ENCODE measurements at regions not wholly inside any gene's neighbourhood (a gene's known extent, or its start where the extent isn't known, plus 50 kb on each side); places are given as distances from the start of the nearest gene placed in this dataset.

DNA sequence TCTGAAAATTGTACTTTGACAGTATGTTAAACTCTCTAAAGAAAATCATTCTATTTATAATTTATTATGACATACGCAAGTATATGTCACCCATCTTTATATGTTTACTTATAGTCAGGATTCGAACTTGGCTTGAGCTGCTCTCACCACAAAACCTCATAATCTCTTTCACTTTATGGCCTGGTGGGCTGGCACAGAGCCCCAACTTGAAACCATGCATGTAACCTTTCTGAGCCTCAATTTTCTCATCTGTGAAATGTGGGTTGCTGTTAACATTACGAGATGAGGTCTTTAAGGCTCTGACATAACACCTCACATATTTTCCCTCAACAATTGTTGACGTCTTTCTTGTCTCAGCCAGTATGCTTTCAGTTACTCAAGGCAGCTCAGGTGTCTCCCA lies 69.4 kb upstream of the PFN2 start:
- Histone ChIP-seq H3K4me1 (peaks cover 0 to 5% (median 0%) of the 10 kb centered on the region in 9 donors), H3K4me3 (no peak overlapping the region), H3K9me3 (peaks cover 0 to 29% (median 19%) of the 10 kb centered on the region in 11 donors), H3K27me3 (no peaks in the 10 kb centered on the region), H3K36me3 (no peaks in the 10 kb centered on the region), H3K27ac (no peak overlapping the region)
- 84 to 86% methylated on average over 4 of the region's 4 CpGs for WGBS, 2 donors
- ATAC-seq, result no peak
- intact Hi-C loops (cut with DNase I), result no loop called here
- no peak for DNase-seq
- TF ChIP-seq, protein P1, sequence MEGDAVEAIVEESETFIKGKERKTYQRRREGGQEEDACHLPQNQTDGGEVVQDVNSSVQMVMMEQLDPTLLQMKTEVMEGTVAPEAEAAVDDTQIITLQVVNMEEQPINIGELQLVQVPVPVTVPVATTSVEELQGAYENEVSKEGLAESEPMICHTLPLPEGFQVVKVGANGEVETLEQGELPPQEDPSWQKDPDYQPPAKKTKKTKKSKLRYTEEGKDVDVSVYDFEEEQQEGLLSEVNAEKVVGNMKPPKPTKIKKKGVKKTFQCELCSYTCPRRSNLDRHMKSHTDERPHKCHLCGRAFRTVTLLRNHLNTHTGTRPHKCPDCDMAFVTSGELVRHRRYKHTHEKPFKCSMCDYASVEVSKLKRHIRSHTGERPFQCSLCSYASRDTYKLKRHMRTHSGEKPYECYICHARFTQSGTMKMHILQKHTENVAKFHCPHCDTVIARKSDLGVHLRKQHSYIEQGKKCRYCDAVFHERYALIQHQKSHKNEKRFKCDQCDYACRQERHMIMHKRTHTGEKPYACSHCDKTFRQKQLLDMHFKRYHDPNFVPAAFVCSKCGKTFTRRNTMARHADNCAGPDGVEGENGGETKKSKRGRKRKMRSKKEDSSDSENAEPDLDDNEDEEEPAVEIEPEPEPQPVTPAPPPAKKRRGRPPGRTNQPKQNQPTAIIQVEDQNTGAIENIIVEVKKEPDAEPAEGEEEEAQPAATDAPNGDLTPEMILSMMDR (IDR thresholded peaks at IDR 0.05), result no peak

DNA sequence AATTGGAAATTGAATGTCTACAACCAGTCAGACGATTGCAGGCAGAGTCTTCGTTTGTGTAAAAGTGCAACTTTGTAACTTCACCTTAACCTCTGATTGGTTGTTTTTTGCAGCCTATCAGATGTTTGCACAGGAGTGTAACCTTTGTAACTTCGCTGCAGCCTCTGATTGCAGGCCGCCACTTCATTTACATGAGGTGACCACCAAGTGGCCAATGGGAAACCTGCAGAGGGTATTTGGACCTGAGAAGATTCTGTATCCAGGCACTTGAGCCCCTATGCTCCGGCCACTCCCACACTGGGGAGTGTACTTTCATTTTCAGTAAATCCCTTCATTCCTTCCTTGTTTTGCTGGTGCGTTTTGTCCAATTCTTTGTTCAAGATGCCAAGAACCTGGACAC lies 68.1 kb upstream of the PFN2 start:
- peaks cover 0 to 5% (median 0%) of the 10 kb centered on the region in 9 donors for H3K4me1 ChIP-seq
- H3K27me3 ChIP-seq, result no peaks in the 10 kb centered on the region
- no peak overlapping the region for H3K27ac ChIP-seq
- H3K4me3 ChIP-seq, result no peak overlapping the region
- TF ChIP-seq, protein P1 (IDR thresholded peaks at IDR 0.05), result no peak
- WGBS, 2 donors, result 89 to 94% methylated on average over 6 of the region's 6 CpGs
- H3K36me3 ChIP-seq, result no peaks in the 10 kb centered on the region
- H3K9me3 ChIP-seq, result peaks cover 0 to 28% (median 19%) of the 10 kb centered on the region in 11 donors
- ATAC-seq, result no peak
- intact Hi-C loops (cut with DNase I), result loop anchor here in 1 of 10 donors (5.0 kb wide), 1 partner anchor 273 kb away; no protein-coding TSS in a partner anchor
- no peak for DNase-seq

DNA sequence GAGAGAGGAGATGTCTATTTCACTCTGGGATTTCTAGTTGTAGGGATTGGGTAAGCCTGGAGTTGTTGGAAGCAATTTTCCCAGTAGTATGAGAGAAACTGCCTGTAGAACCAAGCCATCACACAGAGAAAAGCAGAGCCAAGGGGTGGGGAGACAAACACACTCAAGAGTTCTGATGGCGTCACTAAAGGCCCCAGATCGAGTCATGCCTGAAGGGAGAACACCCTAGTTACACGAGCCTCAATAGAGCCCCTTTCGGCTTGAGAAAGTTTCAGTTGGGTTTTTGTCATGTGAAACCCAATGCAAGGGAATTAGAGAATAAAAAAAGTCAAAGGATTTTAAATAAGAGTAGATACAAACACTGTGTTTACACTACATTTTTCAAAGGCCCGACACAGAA lies 66.1 kb upstream of the PFN2 start:
- no peak overlapping the region for H3K27ac ChIP-seq
- TF ChIP-seq, protein P1 (IDR thresholded peaks at IDR 0.05), result no peak
- H3K4me3 ChIP-seq, result no peak overlapping the region
- H3K36me3 ChIP-seq, result no peaks in the 10 kb centered on the region
- peaks cover 0 to 5% (median 0%) of the 10 kb centered on the region in 9 donors for H3K4me1 ChIP-seq
- 87 to 93% methylated on average over 5 of the region's 5 CpGs for WGBS, 2 donors
- intact Hi-C loops (cut with DNase I), result loop anchor here in 1 of 10 donors (5.0 kb wide), 1 partner anchor 276 kb away; no protein-coding TSS in a partner anchor
- no peaks in the 10 kb centered on the region for H3K27me3 ChIP-seq
- ATAC-seq (no peak), DNase-seq (no peak)
- peaks cover 0 to 12% (median 6%) of the 10 kb centered on the region in 11 donors for H3K9me3 ChIP-seq

DNA sequence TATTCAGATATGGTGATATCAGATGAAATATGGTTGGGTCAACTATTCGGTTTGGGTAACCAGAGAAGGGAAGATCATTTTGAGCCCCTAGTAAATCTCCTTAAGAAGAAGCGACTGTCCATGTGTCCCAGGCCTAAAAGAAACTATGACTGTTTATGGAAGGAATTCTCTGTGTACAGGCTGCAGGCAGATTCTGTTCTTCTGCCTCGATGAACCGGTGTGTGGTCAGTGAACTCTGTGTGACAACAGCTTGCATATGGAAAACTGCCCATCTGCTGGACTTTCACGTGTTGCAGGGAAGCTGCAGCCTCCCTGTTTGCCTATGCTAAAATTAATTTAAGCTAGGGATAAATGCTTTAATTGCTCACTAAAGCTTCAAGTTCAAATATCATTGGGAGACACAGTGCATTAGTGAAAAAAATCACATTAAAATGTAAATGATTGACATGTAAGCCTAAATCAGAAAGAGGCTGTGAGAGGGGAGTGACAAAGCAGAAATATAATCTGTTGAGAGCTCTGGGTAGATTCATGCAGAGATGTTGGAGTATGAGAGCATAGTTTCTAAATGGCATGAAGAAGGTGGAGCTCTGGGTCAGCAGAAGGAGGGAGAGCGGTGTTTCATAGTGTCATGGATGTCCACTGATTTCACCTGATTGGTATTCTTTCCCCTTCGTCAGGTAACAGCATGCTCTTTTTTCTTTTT lies 65.4 kb upstream of the PFN2 start:
- Histone ChIP-seq H3K27me3 (no peaks in the 10 kb centered on the region), H3K27ac (no peak overlapping the region), H3K4me1 (peaks cover 0 to 5% (median 0%) of the 10 kb centered on the region in 9 donors), H3K4me3 (no peak overlapping the region), H3K9me3 (peaks cover 0 to 5% (median 0%) of the 10 kb centered on the region in 11 donors), H3K36me3 (no peaks in the 10 kb centered on the region)
- DNase-seq, result no peak
- 79 to 80% methylated on average over 7 of the region's 7 CpGs for WGBS, 2 donors
- no peak for ATAC-seq
- TF ChIP-seq, protein P1 (IDR thresholded peaks at IDR 0.05), result no peak
- intact Hi-C loops (cut with DNase I), result loop anchor here in 1 of 10 donors (5.0 kb wide), 1 partner anchor 276 kb away; no protein-coding TSS in a partner anchor
